Endothelial cell (in vitro differentiated cells): ENCODE measurements at regions not wholly inside any gene's neighbourhood (a gene's known extent, or its start where the extent isn't known, plus 50 kb on each side); places are given as distances from the start of the nearest gene placed in this dataset.

Experiments used
- DNase-seq: peaks from one replicate; pipeline ENCODE4 v3.0.0; 2021; ENCODE audit warnings: low spot score
- H3K27ac Mint-ChIP-seq: one replicate; pipeline ENCODE4 v1.8.0; 2021; ENCODE audit warnings: mixed read lengths, inconsistent platforms; ENCODE audit not compliant: unreplicated experiment
- H3K27me3 Mint-ChIP-seq: one replicate; pipeline ENCODE4 v1.8.0; 2021; ENCODE audit warnings: mild to moderate bottlenecking, moderate library complexity, mixed read lengths, inconsistent platforms; ENCODE audit not compliant: unreplicated experiment
- H3K36me3 Mint-ChIP-seq: one replicate; pipeline ENCODE4 v1.8.0; 2021; ENCODE audit warnings: mild to moderate bottlenecking, low read depth, mixed read lengths, inconsistent platforms; ENCODE audit not compliant: unreplicated experiment
- H3K4me1 Mint-ChIP-seq: one replicate; pipeline ENCODE4 v1.8.0; 2021; ENCODE audit warnings: mild to moderate bottlenecking, mixed read lengths, inconsistent platforms; ENCODE audit not compliant: unreplicated experiment
- H3K4me3 Mint-ChIP-seq: one replicate; pipeline ENCODE4 v1.8.0; 2021; ENCODE audit warnings: mild to moderate bottlenecking, mixed read lengths, inconsistent platforms; ENCODE audit not compliant: unreplicated experiment
- H3K9me3 Mint-ChIP-seq: one replicate; pipeline ENCODE4 v1.8.0; 2021; ENCODE audit warnings: mixed read lengths, inconsistent platforms; ENCODE audit not compliant: unreplicated experiment
- CTCF ChIP-seq: fragments of 200-600 bp; sonication (generic); IDR thresholded peaks from one replicate; pipeline ENCODE4 v1.5.0; 2021; ENCODE audit warnings: antibody characterized with exemption; ENCODE audit not compliant: unreplicated experiment

- Mint-ChIP-seq H3K27ac (no peak overlapping the region), H3K27me3 (no peaks in the 10 kb centered on the region), H3K36me3 (no peaks in the 10 kb centered on the region), H3K9me3 (no peaks in the 10 kb centered on the region), H3K4me3 (no peak overlapping the region), H3K4me1 (no peaks in the 10 kb centered on the region)
- TF ChIP-seq CTCF: no peak
- DNase-seq: no peak
These were observed 72.5 kb upstream of the AGTR1 start for GRCh38 chr3:148625095-148625736.

- TF ChIP-seq CTCF: no peak
- Mint-ChIP-seq H3K9me3 (no peaks in the 10 kb centered on the region), H3K36me3 (no peaks in the 10 kb centered on the region), H3K27ac (no peak overlapping the region), H3K4me3 (no peak overlapping the region), H3K4me1 (no peaks in the 10 kb centered on the region), H3K27me3 (no peaks in the 10 kb centered on the region)
- no peak for DNase-seq
These were observed 71.7 kb upstream of the AGTR1 start for GRCh38 chr3:148625991-148626390.

GRCh38 chr3:148629006-148629405 lies 68.7 kb upstream of the AGTR1 start:
- Mint-ChIP-seq H3K4me3 (no peak overlapping the region), H3K4me1 (no peaks in the 10 kb centered on the region)

GRCh38 chr3:148631124-148631903 lies 66.4 kb upstream of the AGTR1 start:
- Mint-ChIP-seq H3K4me3 (no peak overlapping the region), H3K27ac (no peak overlapping the region), H3K36me3 (no peaks in the 10 kb centered on the region), H3K27me3 (no peaks in the 10 kb centered on the region), H3K9me3 (no peaks in the 10 kb centered on the region), H3K4me1 (no peaks in the 10 kb centered on the region)
- DNase-seq: peak; percentile 33
- TF ChIP-seq CTCF: no peak

More at GRCh38 chr3:148629006-148629405, 68.7 kb upstream of the AGTR1 start:
- no peak for DNase-seq
- H3K27ac Mint-ChIP-seq: no peak overlapping the region
- H3K27me3 Mint-ChIP-seq: no peaks in the 10 kb centered on the region
- TF ChIP-seq CTCF: no peak
- H3K36me3 Mint-ChIP-seq: no peaks in the 10 kb centered on the region
- no peaks in the 10 kb centered on the region for H3K9me3 Mint-ChIP-seq

- no peak overlapping the region for H3K4me3 Mint-ChIP-seq
- no peaks in the 10 kb centered on the region for H3K9me3 Mint-ChIP-seq
- H3K27ac Mint-ChIP-seq: no peak overlapping the region
- H3K27me3 Mint-ChIP-seq: no peaks in the 10 kb centered on the region
- peaks cover 6% of the 10 kb centered on the region for H3K4me1 Mint-ChIP-seq
- DNase-seq: no peak
- no peaks in the 10 kb centered on the region for H3K36me3 Mint-ChIP-seq
- no peak for TF ChIP-seq CTCF
These were observed 56.0 kb upstream of the AGTR1 start for GRCh38 chr3:148641722-148642121.
